ENCODE measurements at regions not wholly inside any gene's neighbourhood (a gene's known extent, or its start where the extent isn't known, plus 50 kb on each side); places are given as distances from the start of the nearest gene placed in this dataset.

DNA sequence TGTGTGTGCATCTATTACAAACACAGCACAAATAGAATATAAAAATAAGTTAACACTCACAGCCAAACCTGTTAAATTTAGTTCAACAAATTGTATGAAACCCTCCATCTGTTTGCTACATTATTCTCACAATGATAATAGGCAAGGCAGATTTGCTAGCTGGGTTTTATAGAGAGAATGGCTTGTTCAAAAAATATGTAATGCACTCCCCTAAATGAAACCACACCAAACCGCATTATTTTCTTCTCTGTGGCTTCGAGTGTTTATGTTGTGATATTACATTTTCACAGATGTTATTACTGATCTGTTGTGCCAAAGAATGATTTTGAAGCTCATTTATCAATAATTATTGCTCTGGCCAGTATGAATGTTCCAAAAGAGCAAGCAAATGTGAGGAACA, 92.9 kb downstream of the SPATA31D1 start:
- TF ChIP-seq, protein P1, sequence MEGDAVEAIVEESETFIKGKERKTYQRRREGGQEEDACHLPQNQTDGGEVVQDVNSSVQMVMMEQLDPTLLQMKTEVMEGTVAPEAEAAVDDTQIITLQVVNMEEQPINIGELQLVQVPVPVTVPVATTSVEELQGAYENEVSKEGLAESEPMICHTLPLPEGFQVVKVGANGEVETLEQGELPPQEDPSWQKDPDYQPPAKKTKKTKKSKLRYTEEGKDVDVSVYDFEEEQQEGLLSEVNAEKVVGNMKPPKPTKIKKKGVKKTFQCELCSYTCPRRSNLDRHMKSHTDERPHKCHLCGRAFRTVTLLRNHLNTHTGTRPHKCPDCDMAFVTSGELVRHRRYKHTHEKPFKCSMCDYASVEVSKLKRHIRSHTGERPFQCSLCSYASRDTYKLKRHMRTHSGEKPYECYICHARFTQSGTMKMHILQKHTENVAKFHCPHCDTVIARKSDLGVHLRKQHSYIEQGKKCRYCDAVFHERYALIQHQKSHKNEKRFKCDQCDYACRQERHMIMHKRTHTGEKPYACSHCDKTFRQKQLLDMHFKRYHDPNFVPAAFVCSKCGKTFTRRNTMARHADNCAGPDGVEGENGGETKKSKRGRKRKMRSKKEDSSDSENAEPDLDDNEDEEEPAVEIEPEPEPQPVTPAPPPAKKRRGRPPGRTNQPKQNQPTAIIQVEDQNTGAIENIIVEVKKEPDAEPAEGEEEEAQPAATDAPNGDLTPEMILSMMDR (IDR thresholded peaks at IDR 0.05; ENCODE audit: insufficient read depth, low read depth, low read length), result no peak
- no peak for DNase-seq (ENCODE audit: low read depth)

DNA sequence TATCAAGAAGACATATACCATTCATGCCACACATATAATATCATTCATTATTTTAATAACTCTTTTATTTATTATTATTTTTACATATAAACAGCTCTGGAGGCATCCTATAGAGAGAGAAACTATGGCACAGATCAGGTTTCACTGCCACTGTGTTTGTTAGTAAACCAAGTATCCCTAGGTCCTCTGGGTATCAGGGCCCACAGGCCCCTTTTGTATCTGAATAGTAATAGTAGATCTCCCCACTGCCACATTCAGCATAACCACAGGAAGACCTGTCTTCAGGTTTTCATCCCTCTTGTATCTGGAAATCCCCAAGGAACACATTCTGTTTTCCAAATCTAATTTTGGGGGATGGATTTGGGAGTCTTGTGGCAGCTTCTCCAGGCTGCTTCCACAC, 94.0 kb downstream of the SPATA31D1 start:
- no peak for DNase-seq (ENCODE audit: low read depth)
- H3K4me3 ChIP-seq (ENCODE audit: low read depth, low read length), result no peak overlapping the region
- TF ChIP-seq, protein P1 (IDR thresholded peaks at IDR 0.05; ENCODE audit: insufficient read depth, low read depth, low read length), result no peak

More for the DNA sequence above, 92.9 kb downstream of the SPATA31D1 start:
- no peak overlapping the region for H3K4me3 ChIP-seq (ENCODE audit: low read depth, low read length)

DNA sequence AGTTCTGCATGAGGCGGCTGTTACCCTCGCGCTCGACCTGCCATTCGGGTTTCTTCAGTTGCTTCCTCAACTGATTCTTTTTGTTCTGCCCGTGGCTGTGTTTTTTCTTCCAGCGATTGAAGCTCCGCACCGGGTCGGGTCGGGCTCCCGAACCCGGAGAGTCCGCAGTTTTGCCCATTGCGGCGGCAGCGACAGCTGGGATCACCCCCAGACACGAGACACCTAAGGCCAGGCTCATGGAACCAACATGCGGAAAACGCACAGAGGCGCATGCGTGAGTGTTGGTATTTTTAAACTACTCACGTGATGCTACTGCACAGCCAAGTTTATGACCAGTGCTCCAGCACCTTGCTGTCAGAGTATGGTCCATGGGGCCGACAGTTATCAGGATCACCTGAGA, 100.0 kb downstream of the SPATA31D1 start:
- TF ChIP-seq, protein P1 (IDR thresholded peaks at IDR 0.05; ENCODE audit: insufficient read depth, low read depth, low read length), result no peak
- no peak overlapping the region for H3K4me3 ChIP-seq (ENCODE audit: low read depth, low read length)
- DNase-seq (ENCODE audit: low read depth), result no peak

- TF ChIP-seq, protein P1 (IDR thresholded peaks at IDR 0.05; ENCODE audit: insufficient read depth, low read depth, low read length), result no peak
- no peak for DNase-seq (ENCODE audit: low read depth)
- no peak overlapping the region for H3K4me3 ChIP-seq (ENCODE audit: low read depth, low read length)
Measured at GRCh38 chr9:82090046-82090445, 101.5 kb downstream of the SPATA31D1 start.

DNA sequence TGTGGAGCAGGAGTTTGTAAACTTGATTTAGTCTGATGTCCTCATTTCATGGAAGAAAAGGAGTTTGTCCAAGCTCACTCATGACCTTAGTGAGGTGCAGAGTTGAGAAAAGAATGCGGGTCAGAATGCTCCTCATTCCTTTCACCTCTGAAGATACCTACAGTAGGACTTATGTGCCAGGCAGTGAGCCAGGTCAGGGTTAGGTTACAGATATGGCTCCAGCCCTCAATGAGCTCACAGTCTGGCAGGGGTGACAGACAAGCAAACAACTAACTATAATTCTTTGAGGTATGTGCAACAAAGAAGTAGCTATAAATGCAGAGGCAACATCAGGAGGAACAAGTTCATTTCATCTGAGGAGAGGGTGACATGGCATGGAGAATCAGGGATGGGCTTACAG, 102.5 kb downstream of the SPATA31D1 start:
- TF ChIP-seq, protein P1 (IDR thresholded peaks at IDR 0.05; ENCODE audit: insufficient read depth, low read depth, low read length), result no peak
- H3K4me3 ChIP-seq (ENCODE audit: low read depth, low read length), result no peak overlapping the region
- DNase-seq (ENCODE audit: low read depth), result no peak

- TF ChIP-seq, protein P1 (IDR thresholded peaks at IDR 0.05; ENCODE audit: insufficient read depth, low read depth, low read length), result no peak
- DNase-seq (ENCODE audit: low read depth), result no peak
- no peak overlapping the region for H3K4me3 ChIP-seq (ENCODE audit: low read depth, low read length)
Measured at GRCh38 chr9:82091610-82092009, 103.0 kb downstream of the SPATA31D1 start.

DNA sequence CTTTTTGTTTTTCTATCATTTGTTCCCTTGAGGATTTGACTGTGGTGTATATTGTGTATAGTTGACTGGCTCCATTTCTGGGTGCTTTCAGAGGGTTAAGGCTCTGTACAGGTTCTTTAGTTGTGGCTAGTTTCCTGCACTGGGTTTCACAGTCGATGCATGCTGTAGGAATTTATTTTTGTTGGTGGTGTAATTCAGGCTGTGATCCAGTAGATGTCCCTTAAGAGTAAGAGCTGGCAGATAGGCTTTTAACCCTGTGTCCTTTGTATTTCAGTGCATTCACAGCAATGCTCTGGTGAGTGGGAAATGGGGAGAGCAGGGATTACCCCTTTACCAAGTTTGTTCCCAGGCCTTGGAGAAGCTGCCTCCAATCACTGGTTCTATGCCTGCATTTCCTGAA, 112.9 kb downstream of the SPATA31D1 start:
- TF ChIP-seq, protein P1 (IDR thresholded peaks at IDR 0.05; ENCODE audit: insufficient read depth, low read depth, low read length), result peak; percentile 13
- DNase-seq (ENCODE audit: low read depth), result no peak
- no peak overlapping the region for H3K4me3 ChIP-seq (ENCODE audit: low read depth, low read length)

Measured in fibroblast of villous mesenchyme (primary cell).